OCI-LY3 (cell line): ENCODE measurements at regions not wholly inside any gene's neighbourhood (a gene's known extent, or its start where the extent isn't known, plus 50 kb on each side); places are given as distances from the start of the nearest gene placed in this dataset.

Experiments
- EZH2phosphoT487 ChIP-seq: fragments of 200-600 bp; shearing (Covaris generic); IDR thresholded peaks from 2 replicates; pipeline ENCODE4 v1.6.1; 2018; ENCODE audit warnings: antibody characterized with exemption, mixed run types, low read depth
- TF ChIP-seq, protein P1 (sequence below): fragments of 200-600, 300-600 bp; sonication (generic); IDR thresholded peaks from 2 replicates; pipeline ENCODE4 v1.5.1; 2014; ENCODE audit warnings: antibody characterized with exemption, low read length, low read depth

DNA sequence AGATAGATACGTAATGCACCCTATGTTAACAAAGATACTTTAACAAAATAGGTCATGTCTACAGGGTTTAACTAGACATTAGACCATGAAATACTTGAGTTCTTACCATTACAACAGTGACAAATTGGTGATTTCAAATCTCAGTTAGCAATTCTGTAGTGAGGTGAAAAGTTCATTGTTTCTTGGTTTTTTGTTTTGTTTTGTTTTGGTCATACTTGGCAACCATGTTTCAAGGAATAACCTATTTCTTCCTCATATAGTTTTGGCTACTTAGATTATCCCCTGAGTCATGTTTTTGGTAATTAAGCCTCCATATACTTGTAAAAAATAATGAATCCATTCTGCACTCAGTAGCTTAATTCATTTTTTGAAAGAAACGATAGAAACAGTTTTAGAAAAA lies 1200.4 kb downstream of the DIAPH3 start:
- TF ChIP-seq, protein P1, sequence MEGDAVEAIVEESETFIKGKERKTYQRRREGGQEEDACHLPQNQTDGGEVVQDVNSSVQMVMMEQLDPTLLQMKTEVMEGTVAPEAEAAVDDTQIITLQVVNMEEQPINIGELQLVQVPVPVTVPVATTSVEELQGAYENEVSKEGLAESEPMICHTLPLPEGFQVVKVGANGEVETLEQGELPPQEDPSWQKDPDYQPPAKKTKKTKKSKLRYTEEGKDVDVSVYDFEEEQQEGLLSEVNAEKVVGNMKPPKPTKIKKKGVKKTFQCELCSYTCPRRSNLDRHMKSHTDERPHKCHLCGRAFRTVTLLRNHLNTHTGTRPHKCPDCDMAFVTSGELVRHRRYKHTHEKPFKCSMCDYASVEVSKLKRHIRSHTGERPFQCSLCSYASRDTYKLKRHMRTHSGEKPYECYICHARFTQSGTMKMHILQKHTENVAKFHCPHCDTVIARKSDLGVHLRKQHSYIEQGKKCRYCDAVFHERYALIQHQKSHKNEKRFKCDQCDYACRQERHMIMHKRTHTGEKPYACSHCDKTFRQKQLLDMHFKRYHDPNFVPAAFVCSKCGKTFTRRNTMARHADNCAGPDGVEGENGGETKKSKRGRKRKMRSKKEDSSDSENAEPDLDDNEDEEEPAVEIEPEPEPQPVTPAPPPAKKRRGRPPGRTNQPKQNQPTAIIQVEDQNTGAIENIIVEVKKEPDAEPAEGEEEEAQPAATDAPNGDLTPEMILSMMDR, result no peak
- TF ChIP-seq EZH2phosphoT487, result no peak
